CD4-positive, alpha-beta T cell (primary cell): ENCODE measurements at regions not wholly inside any gene's neighbourhood (a gene's known extent, or its start where the extent isn't known, plus 50 kb on each side); places are given as distances from the start of the nearest gene placed in this dataset.

ENCODE experiments used
- ATAC-seq: fragments of 200-7000 bp; cut with Tn5 transposase; one replicate; pipeline ENCODE4 v1.10.0; 2022; ENCODE audit warnings: mild to moderate bottlenecking; ENCODE audit not compliant: poor library complexity
- CTCF ChIA-PET: fragments of 350-600 bp; sonication (Branson Sonifier 250); formaldehyde crosslinking; loops from one replicate; lab custom pipeline; 2021; ENCODE audit warnings: antibody characterized with exemption, inconsistent platforms; lab: Charles Lee
- POLR2A ChIA-PET: fragments of 350-600 bp; sonication (Branson Sonifier 250); formaldehyde crosslinking; loops from one replicate; lab custom pipeline; 2021; ENCODE audit warnings: antibody characterized with exemption, inconsistent platforms; lab: Charles Lee
- DNase-seq, 14 experiments: peaks; one replicate each; pipeline ENCODE4 v3.0.0-alpha.2; 2013 to 2020; ENCODE audit warnings: mixed read lengths in 2 of 14
- H3K27ac ChIP-seq, 2 donors: one replicate each; pipeline versions ENCODE4 v1.5.1 to v1.7.0; 2013; ENCODE audit warnings: low read length in 2 of 2, low read depth in 1 of 2, mild to moderate bottlenecking in 1 of 2
- H3K27me3 ChIP-seq, 2 experiments: 1 replicate in 1 of 2; 2 replicates in 1 of 2; pipeline versions ENCODE4 v1.6.1 to v1.7.0; 2013; ENCODE audit warnings: low read length in 2 of 2, control low read depth in 1 of 2, mild to moderate bottlenecking in 1 of 2, moderate library complexity in 1 of 2; ENCODE audit not compliant: insufficient read depth in 2 of 2, control insufficient read depth in 1 of 2
- H3K36me3 ChIP-seq: one replicate; pipeline ENCODE4 v1.6.1; 2013; ENCODE audit warnings: low read length, control low read depth; ENCODE audit not compliant: insufficient read depth
- H3K4me1 ChIP-seq: one replicate; pipeline ENCODE4 v1.6.1; 2013; ENCODE audit warnings: low read length, control low read depth; ENCODE audit not compliant: insufficient read depth
- H3K4me3 ChIP-seq: one replicate; pipeline ENCODE4 v1.5.1; 2013; ENCODE audit warnings: mild to moderate bottlenecking, low read length, moderate library complexity
- H3K9me3 ChIP-seq, 2 experiments: 1 replicate in 1 of 2; 2 replicates in 1 of 2; pipeline versions ENCODE4 v1.6.1 to v1.7.0; 2013; ENCODE audit warnings: low read length in 2 of 2, mild to moderate bottlenecking in 2 of 2, control low read depth in 1 of 2, moderate library complexity in 1 of 2; ENCODE audit not compliant: control insufficient read depth in 1 of 2, insufficient read depth in 1 of 2
- H3K27ac Mint-ChIP-seq: one replicate; pipeline ENCODE4 v1.8.0; 2020; ENCODE audit warnings: mixed read lengths
- H3K27me3 Mint-ChIP-seq: one replicate; pipeline ENCODE4 v1.8.0; 2021; ENCODE audit warnings: mixed read lengths
- H3K36me3 Mint-ChIP-seq: one replicate; pipeline ENCODE4 v1.8.0; 2021; ENCODE audit warnings: low read depth, mixed read lengths
- H3K4me1 Mint-ChIP-seq: one replicate; pipeline ENCODE4 v1.8.0; 2021; ENCODE audit warnings: low read depth, mixed read lengths
- H3K4me3 Mint-ChIP-seq: one replicate; pipeline ENCODE4 v1.8.0; 2020; ENCODE audit warnings: mild to moderate bottlenecking, mixed read lengths
- H3K9me3 Mint-ChIP-seq: one replicate; pipeline ENCODE4 v1.8.0; 2020; ENCODE audit warnings: mixed read lengths
- intact Hi-C, 2 experiments: fragments of 100-400 bp; cut with DNase I in 1 of 2; cut with micrococcal nuclease in 1 of 2; formaldehyde crosslinking; loops; one replicate each; pipeline versions ENCODE4 v1.15.1 to v1.9.0; 2023 to 2025; cut with DNase I, micrococcal nuclease
- TF ChIP-seq, protein P1 (sequence below): fragments of 200-600 bp; IDR thresholded peaks from one replicate; pipeline ENCODE4 v1.8.0; 2022; ENCODE audit warnings: antibody characterized with exemption, mild to moderate bottlenecking

DNA sequence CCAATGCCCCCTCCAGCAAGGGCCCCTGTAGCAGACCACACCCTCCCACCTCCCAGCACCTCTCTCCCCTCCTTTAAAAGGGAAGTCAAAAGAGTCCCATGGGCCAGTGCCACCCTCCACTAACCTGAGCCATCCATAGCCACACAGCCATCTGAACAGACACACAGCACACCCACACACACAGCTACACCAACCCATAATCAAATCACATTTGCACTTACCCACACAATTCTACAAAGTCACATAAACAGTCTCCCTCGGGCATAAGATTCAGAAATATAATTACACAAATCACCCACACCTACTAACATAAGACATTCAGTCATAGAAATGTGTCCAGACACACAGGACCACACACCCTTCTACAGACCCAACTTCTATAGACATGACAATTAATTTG lies 96.3 kb downstream of the HIF1AN start:
- Histone ChIP-seq H3K9me3 (no peaks in the 10 kb centered on the region), H3K36me3 (no peaks in the 10 kb centered on the region), H3K4me3 (no peak overlapping the region), H3K27ac (no peak overlapping the region), H3K4me1 (no peaks in the 10 kb centered on the region), H3K27me3 (peaks cover 7 to 23% of the 10 kb centered on the region in 2 experiments)
- Mint-ChIP-seq H3K9me3 (no peaks in the 10 kb centered on the region), H3K36me3 (no peaks in the 10 kb centered on the region), H3K4me1 (no peaks in the 10 kb centered on the region), H3K27ac (no peak overlapping the region), H3K4me3 (no peak overlapping the region), H3K27me3 (peaks cover 56% of the 10 kb centered on the region)
- ATAC-seq (no peak), DNase-seq (no peak)
- intact Hi-C loops, result no loop called here
- POLR2A ChIA-PET, result no interaction called here
- TF ChIP-seq, protein P1, sequence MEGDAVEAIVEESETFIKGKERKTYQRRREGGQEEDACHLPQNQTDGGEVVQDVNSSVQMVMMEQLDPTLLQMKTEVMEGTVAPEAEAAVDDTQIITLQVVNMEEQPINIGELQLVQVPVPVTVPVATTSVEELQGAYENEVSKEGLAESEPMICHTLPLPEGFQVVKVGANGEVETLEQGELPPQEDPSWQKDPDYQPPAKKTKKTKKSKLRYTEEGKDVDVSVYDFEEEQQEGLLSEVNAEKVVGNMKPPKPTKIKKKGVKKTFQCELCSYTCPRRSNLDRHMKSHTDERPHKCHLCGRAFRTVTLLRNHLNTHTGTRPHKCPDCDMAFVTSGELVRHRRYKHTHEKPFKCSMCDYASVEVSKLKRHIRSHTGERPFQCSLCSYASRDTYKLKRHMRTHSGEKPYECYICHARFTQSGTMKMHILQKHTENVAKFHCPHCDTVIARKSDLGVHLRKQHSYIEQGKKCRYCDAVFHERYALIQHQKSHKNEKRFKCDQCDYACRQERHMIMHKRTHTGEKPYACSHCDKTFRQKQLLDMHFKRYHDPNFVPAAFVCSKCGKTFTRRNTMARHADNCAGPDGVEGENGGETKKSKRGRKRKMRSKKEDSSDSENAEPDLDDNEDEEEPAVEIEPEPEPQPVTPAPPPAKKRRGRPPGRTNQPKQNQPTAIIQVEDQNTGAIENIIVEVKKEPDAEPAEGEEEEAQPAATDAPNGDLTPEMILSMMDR, result no peak
- CTCF ChIA-PET, result no interaction called here

DNA sequence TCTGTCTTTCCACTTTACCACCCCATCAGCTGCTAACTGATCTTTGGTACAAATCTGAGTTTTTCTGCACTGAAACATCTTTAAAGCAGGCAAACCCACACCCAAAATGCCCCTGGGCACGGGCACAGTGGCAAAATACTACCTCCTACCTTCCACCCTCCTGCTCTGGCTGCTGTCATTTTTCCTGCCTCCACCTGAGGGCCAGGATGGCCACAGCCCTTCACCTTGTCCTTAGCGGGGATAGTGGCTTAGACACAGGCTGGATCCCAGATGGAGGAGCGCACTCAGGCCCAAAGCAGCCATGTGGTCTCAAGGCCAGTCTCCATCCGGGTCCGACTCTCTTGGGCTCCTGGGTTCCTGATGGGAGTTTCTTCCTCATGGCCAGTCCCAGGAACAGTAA lies 98.3 kb downstream of the HIF1AN start:
- Mint-ChIP-seq H3K27me3 (peaks cover 58% of the 10 kb centered on the region), H3K36me3 (no peaks in the 10 kb centered on the region), H3K4me3 (no peak overlapping the region), H3K4me1 (no peaks in the 10 kb centered on the region), H3K27ac (no peak overlapping the region), H3K9me3 (no peaks in the 10 kb centered on the region)
- DNase-seq, result no peak
- no peaks in the 10 kb centered on the region for H3K9me3 ChIP-seq
- H3K4me3 ChIP-seq, result no peak overlapping the region
- TF ChIP-seq, protein P1, result no peak
- H3K4me1 ChIP-seq, result no peaks in the 10 kb centered on the region
- intact Hi-C loops, result no loop called here
- ChIA-PET CTCF (no interaction called here), POLR2A (no interaction called here)
- peaks cover 22 to 28% of the 10 kb centered on the region in 2 experiments for H3K27me3 ChIP-seq
- ATAC-seq, result no peak
- no peaks in the 10 kb centered on the region for H3K36me3 ChIP-seq
- H3K27ac ChIP-seq, result no peak overlapping the region

DNA sequence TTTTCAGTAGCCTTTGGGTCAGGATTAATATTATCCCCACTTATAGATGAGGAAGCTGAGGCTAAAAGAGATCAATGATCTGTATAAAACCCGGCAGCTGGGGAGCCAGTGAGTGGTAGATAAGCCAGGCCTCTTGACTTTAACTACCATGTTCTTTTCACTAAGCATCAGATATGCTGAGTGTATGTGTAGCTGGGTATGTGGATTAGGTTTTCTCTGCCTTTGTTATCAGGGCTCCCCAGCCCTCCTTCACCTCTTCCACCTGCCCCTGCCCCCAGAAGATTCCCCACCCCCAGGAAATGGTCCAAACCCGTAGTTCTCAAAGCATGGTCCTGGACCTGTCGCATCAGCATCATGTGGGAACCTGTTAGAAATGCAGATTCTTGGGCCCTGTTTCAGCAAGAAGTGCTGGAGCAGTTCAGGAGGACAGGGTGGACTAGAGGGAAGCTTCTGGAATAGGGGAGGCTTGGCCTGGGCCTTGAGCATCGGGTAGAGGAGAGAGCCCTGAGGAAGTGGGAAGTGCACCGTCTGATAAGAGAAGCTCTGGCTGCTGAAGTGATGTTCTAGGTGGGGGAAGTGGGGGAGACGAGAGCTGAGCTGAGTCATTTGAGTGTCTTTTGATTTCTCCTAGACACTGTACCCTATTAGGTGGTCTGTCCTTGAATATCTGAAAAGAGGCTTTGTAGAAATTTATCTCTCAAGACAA lies 101.3 kb downstream of the HIF1AN start:
- Histone ChIP-seq H3K27ac (no peak overlapping the region), H3K36me3 (no peaks in the 10 kb centered on the region), H3K4me1 (no peaks in the 10 kb centered on the region), H3K27me3 (peaks cover 26 to 27% of the 10 kb centered on the region in 2 experiments), H3K4me3 (no peak overlapping the region), H3K9me3 (no peaks in the 10 kb centered on the region)
- intact Hi-C loops, result no loop called here
- TF ChIP-seq, protein P1, result no peak
- no peaks in the 10 kb centered on the region for H3K4me1 Mint-ChIP-seq
- peaks cover 81% of the 10 kb centered on the region for H3K27me3 Mint-ChIP-seq
- no peaks in the 10 kb centered on the region for H3K36me3 Mint-ChIP-seq
- ATAC-seq (no peak), DNase-seq (no peak)
- H3K9me3 Mint-ChIP-seq, result no peaks in the 10 kb centered on the region
- POLR2A ChIA-PET, result no interaction called here
- H3K4me3 Mint-ChIP-seq, result no peak overlapping the region
- no peak overlapping the region for H3K27ac Mint-ChIP-seq
- CTCF ChIA-PET, result no interaction called here
